ENCODE measurements at regions not wholly inside any gene's neighbourhood (a gene's known extent, or its start where the extent isn't known, plus 50 kb on each side); places are given as distances from the start of the nearest gene placed in this dataset.

- TF ChIP-seq CTCF (IDR thresholded peaks at IDR 0.05) (no peak), POLR2A (IDR thresholded peaks at IDR 0.05) (no peak)
Observed at GRCh38 chr7:67870396-67870795, 873.8 kb downstream of the TYW1 start.
